Osteocyte (in vitro differentiated cells): ENCODE measurements at regions not wholly inside any gene's neighbourhood (a gene's known extent, or its start where the extent isn't known, plus 50 kb on each side); places are given as distances from the start of the nearest gene placed in this dataset.

ENCODE experiments used
- DNase-seq: peaks from one replicate; pipeline ENCODE4 v3.0.0; 2021; ENCODE audit warnings: mixed read lengths; ENCODE audit not compliant: unreplicated experiment; ENCODE audit errors: extremely low spot score
- H3K27ac Mint-ChIP-seq: one replicate; pipeline ENCODE4 v1.8.0; 2021; ENCODE audit warnings: mild to moderate bottlenecking, mixed read lengths; ENCODE audit not compliant: unreplicated experiment
- H3K27me3 Mint-ChIP-seq: one replicate; pipeline ENCODE4 v1.8.0; 2021; ENCODE audit warnings: mixed read lengths; ENCODE audit not compliant: unreplicated experiment
- H3K36me3 Mint-ChIP-seq: one replicate; pipeline ENCODE4 v1.8.0; 2021; ENCODE audit warnings: mixed read lengths; ENCODE audit not compliant: unreplicated experiment
- H3K4me1 Mint-ChIP-seq: one replicate; pipeline ENCODE4 v1.8.0; 2021; ENCODE audit warnings: mixed read lengths; ENCODE audit not compliant: unreplicated experiment
- H3K4me3 Mint-ChIP-seq: one replicate; pipeline ENCODE4 v1.8.0; 2021; ENCODE audit warnings: mild to moderate bottlenecking, moderate library complexity, mixed read lengths; ENCODE audit not compliant: unreplicated experiment
- H3K9me3 Mint-ChIP-seq: one replicate; pipeline ENCODE4 v1.8.0; 2021; ENCODE audit warnings: mixed read lengths; ENCODE audit not compliant: unreplicated experiment
- TF ChIP-seq, protein P1 (sequence below): fragments of 200-600 bp; sonication (generic); IDR thresholded peaks from 2 replicates; pipeline ENCODE4 v1.5.0; 2021; ENCODE audit warnings: antibody characterized with exemption, mild to moderate bottlenecking, moderate library complexity

DNA sequence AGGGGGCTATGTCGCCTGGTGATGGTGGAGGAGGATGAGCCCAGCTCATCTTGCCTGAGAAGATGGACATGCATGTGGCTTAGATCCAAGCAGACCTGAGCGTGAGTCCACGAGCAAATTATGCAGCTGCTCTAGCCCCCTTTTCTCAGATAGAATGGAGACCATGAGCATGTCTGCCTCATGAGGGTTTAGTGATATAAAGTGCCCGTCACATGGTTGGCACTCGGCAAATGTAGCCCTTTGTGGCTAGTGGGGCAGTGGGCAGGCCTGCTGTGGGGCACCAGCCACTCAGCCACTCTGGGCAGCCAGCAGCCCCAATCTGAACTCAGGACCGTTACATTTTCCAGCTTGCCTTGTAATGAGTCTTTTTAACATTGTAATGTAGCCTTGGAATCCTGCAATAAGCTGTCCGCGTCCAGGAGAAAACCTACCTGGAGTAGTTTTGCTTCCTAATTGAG is 92.1 kb upstream of the HS6ST1 start:
- H3K27me3 Mint-ChIP-seq: no peaks in the 10 kb centered on the region
- H3K4me3 Mint-ChIP-seq: no peak overlapping the region
- peaks cover 16% of the 10 kb centered on the region for H3K4me1 Mint-ChIP-seq
- TF ChIP-seq, protein P1, sequence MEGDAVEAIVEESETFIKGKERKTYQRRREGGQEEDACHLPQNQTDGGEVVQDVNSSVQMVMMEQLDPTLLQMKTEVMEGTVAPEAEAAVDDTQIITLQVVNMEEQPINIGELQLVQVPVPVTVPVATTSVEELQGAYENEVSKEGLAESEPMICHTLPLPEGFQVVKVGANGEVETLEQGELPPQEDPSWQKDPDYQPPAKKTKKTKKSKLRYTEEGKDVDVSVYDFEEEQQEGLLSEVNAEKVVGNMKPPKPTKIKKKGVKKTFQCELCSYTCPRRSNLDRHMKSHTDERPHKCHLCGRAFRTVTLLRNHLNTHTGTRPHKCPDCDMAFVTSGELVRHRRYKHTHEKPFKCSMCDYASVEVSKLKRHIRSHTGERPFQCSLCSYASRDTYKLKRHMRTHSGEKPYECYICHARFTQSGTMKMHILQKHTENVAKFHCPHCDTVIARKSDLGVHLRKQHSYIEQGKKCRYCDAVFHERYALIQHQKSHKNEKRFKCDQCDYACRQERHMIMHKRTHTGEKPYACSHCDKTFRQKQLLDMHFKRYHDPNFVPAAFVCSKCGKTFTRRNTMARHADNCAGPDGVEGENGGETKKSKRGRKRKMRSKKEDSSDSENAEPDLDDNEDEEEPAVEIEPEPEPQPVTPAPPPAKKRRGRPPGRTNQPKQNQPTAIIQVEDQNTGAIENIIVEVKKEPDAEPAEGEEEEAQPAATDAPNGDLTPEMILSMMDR: no peak
- H3K36me3 Mint-ChIP-seq: no peaks in the 10 kb centered on the region
- peak; percentile 69 for DNase-seq
- H3K27ac Mint-ChIP-seq: no peak overlapping the region
- peaks cover 2% of the 10 kb centered on the region for H3K9me3 Mint-ChIP-seq

DNA sequence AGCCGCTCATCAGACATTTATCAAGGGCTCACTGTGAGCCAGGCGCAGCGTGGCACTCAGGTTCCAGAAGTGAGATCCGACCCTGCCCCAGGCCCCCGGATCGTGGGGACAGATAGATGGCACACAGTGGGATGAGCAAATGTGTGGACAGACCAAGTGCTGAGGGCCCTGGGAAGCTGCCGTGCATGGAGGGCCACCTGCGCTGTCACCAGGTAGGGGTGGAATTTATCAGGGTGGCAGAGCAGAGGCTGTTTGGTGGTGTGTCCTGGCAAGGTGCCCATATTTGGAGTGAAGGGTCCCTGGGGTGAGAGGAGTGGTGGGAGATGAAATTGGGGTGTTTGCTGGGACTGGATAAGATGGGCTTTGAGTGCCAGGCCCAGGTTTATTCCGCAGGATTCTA is 92.8 kb upstream of the HS6ST1 start:
- Mint-ChIP-seq H3K4me3 (no peak overlapping the region), H3K27ac (no peak overlapping the region), H3K36me3 (no peaks in the 10 kb centered on the region), H3K9me3 (peaks cover 6% of the 10 kb centered on the region), H3K27me3 (no peaks in the 10 kb centered on the region), H3K4me1 (peaks cover 16% of the 10 kb centered on the region)
- peak; percentile 66 for DNase-seq
- TF ChIP-seq, protein P1: no peak

DNA sequence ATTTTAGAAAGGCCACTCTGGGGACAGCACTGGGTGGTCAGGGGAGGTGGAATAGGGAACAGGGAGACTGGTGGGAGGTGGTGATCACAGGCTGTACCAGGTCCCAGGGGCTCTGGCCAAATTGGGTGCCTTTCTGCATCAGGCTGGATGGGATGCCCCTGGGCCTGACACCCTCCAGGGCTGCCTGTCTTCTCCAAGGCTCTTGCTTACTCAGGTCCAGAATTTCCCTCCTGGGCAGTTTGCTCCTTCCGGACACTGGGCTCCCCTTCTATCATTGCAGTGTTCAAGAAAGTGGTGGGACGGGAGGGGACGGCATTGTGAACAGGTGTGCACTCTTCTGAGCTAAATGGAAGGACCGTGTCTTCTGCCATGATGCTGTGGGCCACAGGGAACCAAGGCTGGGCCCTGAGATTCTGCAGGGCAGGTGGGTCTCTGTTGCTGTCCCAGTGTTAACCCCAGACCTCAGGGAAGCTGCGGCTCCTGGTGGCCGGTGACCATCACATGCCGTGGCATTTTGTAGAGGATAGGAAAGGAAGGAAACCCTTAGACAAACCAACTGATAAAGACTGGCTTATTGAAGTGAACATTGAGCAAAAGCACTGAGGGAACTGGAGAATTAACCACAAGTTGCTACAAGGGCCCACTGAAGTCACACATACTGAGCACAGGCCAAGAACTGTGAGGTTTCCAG is 93.7 kb upstream of the HS6ST1 start:
- H3K9me3 Mint-ChIP-seq: peaks cover 6% of the 10 kb centered on the region
- TF ChIP-seq, protein P1: no peak
- DNase-seq: peak; percentile 76
- no peaks in the 10 kb centered on the region for H3K27me3 Mint-ChIP-seq
- H3K4me1 Mint-ChIP-seq: peaks cover 17% of the 10 kb centered on the region
- H3K27ac Mint-ChIP-seq: no peak overlapping the region
- no peaks in the 10 kb centered on the region for H3K36me3 Mint-ChIP-seq
- no peak overlapping the region for H3K4me3 Mint-ChIP-seq

DNA sequence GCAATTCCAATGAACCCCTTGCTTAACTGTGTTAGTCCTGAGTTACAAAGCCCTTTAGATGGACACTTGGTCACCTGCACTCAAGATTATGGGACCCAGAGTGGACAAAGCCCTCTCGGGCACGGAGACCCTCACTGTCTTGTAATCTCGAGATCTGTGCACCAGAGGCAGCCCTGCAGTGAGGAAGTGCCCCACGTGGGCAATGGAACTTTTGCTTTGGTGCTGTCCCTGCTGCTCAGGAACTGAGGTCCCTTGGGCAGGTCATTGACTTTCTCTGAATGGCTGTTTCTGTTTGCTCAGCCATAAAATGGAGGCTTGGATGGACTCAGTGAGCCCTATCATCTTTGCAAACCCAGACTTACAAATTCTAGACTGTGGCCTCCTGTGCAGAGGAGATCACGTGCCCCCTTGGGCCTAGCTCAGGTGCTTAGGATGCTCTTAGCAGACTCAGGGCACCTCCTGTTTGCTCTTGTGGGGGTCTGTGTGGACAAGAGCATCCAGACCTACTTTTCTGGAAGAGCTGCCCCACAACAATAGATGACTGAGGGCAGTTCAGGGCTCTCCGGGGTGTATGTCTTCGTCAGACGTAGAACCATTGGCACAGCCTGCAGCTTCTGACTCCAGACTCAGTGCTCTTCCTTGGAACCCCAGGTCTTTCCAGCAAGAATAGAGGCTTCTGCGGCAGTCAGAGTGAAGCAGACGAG is 94.5 kb upstream of the HS6ST1 start:
- H3K9me3 Mint-ChIP-seq: peaks cover 6% of the 10 kb centered on the region
- no peaks in the 10 kb centered on the region for H3K36me3 Mint-ChIP-seq

More for the DNA sequence above, 94.5 kb upstream of the HS6ST1 start:
- DNase-seq: peak; percentile 60
- no peaks in the 10 kb centered on the region for H3K27me3 Mint-ChIP-seq
- TF ChIP-seq, protein P1: no peak
- no peak overlapping the region for H3K4me3 Mint-ChIP-seq
- H3K4me1 Mint-ChIP-seq: peaks cover 12% of the 10 kb centered on the region
- no peak overlapping the region for H3K27ac Mint-ChIP-seq
